Stimulated activated CD8-positive, alpha-beta memory T cell treated with anti-CD3 and anti-CD28 coated beads, Interleukin-12 subunit alpha, Interleukin-12 subunit beta, amount 100 ng/mL, for 4 hours (primary cell): ENCODE measurements at regions not wholly inside any gene's neighbourhood (a gene's known extent, or its start where the extent isn't known, plus 50 kb on each side); places are given as distances from the start of the nearest gene placed in this dataset.

Source experiments
- DNase-seq: peaks from one replicate; pipeline ENCODE4 v3.0.0-alpha.2; 2020; ENCODE audit warnings: low read depth

DNA sequence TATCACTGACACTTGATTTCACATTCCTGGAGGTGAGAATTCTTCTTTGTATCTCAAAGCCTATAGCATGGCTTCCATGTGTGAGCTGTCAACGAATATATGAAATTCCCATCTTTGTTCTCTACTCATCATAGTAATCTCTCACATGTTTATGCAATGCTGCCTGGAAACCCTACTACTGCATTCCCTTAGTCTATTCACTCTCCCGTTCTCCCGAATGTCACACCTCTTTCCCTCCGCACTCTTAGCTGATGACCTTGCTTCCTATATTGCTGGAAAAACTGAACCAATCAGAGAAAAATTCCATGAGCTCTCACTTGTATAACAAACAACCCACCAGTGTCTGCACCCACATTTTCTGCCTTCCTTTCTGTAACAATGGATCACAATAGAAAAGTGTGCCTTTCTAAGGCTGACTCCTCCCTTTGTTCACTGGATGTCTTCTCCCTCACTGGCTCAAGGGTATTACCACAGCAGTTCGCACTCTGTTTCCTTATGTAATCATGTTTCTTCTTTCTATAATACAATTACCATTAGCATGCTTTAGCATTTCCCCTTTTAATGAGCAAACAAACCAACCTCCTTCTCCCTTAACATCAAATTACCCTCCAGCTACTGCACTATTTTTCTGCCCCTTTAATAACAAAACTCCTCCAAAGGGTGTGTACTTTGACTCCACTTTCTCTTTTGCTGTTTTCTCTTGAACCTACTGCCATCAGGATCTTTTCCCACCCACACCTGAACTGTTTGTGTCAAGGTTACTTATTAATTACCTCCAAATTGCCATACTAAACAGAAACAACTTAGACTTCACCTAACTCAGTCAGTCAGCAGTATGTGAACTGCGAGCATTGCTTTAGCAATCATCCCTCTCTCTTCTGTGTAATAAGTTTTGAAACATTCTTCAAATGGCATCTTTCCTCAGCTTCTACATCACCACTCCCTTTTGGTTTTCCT, 63.9 kb upstream of the CCDC196 start:
- no peak for DNase-seq

DNA sequence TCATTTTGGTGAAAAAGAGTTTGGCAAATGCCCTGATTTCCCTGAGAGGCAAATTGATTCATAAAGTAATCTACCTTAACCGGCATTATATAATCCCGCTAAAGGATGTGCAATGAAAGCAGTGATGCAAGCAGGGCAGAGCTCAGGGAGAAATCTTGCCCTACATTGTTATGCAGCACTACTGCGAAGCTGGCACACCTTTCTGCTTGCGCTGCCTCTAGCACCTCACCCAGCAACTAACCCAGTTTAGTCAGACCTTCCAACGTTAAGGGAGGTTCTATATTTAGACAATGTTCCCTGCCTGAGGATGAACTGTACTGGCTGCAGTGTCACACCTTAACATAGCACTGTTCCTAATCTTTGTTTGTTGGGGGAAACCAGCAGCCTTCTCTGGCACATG, 60.8 kb upstream of the CCDC196 start:
- no peak for DNase-seq

DNA sequence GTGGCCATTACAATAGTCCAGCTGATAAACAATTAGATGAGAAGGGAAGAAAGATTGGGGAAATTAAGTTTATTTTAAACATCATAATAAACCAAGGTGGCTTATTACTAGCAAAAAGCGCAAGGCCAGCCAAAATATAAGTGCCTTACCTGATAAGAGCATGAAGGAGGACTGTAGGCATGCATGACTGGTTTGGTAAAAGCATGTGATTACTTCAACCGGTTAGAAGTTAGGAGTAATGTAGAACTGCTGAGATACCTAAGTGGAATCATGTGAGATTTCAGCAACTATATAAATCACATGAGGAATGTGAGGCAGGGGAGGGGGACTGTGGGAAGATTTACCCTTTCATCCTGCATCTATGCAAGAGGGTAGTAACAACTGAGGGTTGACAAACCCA, 59.7 kb upstream of the CCDC196 start:
- no peak for DNase-seq

DNA sequence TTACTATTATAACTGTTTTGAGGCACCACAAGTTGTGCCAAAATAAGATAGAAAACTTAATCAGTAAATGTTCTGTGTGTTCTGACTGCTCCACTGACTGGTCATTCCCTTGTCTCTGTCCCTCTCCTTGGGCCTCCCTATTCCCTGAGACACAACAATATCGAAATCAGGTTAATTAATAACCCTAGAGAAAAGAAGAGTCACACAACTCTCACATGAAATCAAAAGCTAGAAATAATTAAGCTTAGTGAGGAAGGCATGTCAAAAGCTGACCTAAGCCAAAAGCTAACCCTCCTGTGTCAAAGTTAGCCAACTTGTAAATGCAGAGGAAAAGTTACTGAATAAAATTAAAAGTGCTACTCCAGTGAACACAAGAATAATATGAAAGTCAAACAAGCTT, 53.8 kb upstream of the CCDC196 start:
- no peak for DNase-seq

DNA sequence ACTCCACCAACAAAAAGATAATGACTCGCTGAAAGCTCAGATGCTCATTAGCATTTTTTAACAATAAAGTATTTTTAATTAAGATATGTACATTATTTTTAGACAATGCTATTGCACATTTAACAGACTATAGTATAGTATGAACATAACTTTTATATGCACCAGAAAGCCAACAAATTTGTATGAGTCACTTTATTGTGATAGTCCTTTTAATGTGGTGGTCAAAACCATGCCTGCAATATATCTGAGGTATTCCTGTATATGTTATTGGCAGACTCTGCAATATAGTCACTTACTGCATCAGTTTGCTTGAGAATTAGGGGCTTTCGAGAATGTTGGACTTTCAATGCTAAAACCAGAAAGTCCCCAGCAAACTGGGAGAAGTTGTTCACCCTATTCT, 51.7 kb upstream of the CCDC196 start:
- DNase-seq: no peak

DNA sequence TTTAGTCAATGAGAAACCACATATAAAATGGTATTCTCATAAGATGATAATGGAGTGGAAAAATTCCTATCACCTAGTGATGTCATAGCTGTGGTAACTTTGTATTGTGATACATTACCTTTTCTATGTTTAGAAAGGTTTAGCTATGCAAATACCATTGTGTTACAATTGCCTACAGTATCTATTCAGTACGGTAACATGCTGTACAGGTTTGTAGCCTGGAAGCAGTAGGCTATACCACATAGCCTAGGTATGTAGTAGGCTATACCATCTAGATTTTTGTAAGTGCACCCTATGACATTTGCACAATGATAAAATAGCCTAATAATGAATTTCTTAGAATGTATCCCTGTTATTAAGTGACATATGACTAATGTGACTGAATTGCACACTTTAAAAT, 50.5 kb upstream of the CCDC196 start:
- no peak for DNase-seq
